GM19328 (cell line): ENCODE measurements at regions not wholly inside any gene's neighbourhood (a gene's known extent, or its start where the extent isn't known, plus 50 kb on each side); places are given as distances from the start of the nearest gene placed in this dataset.
"Not testable (repeated sequence)": the region's sequence is repeated elsewhere in the genome, so short reads cannot be mapped to it uniquely, and the experiment has no call there.

Source experiments
- ATAC-seq: cut with Tn5 transposase; IDR thresholded peaks from one replicate; pipeline ENCODE4 v1.9.1; 2021; ENCODE audit warnings: mild to moderate bottlenecking, moderate library complexity; ENCODE audit not compliant: unreplicated experiment

- no peak for ATAC-seq
Observed at GRCh38 chr22:49391436-49391835, 436.2 kb downstream of the BRD1 start.

GRCh38 chr22:49390954-49391353, 436.7 kb downstream of the BRD1 start:
- no peak for ATAC-seq

- ATAC-seq: not testable (repeated sequence)
Observed at GRCh38 chr22:49383909-49384308, 443.8 kb downstream of the BRD1 start.

GRCh38 chr22:49382451-49382735, 445.3 kb downstream of the BRD1 start:
- no peak for ATAC-seq

- ATAC-seq: no peak
Observed at GRCh38 chr22:49381595-49382450, 445.9 kb downstream of the BRD1 start.

GRCh38 chr22:49380828-49381114, 446.9 kb downstream of the BRD1 start:
- no peak for ATAC-seq

GRCh38 chr22:49380095-49380827, 447.4 kb downstream of the BRD1 start:
- ATAC-seq: no peak

GRCh38 chr22:49377306-49377705, 450.4 kb downstream of the BRD1 start:
- ATAC-seq: no peak

GRCh38 chr22:49373801-49374226, 453.9 kb downstream of the BRD1 start:
- no peak for ATAC-seq

- ATAC-seq: no peak
Observed at GRCh38 chr22:49373289-49373666, 454.4 kb downstream of the BRD1 start.

GRCh38 chr22:49372530-49373288, 455.0 kb downstream of the BRD1 start:
- ATAC-seq: no peak

GRCh38 chr22:49372111-49372529, 455.6 kb downstream of the BRD1 start:
- no peak for ATAC-seq

GRCh38 chr22:49371325-49372110, 456.2 kb downstream of the BRD1 start:
- ATAC-seq: no peak

- ATAC-seq: no peak
Observed at GRCh38 chr22:49370627-49371301, 456.9 kb downstream of the BRD1 start.

GRCh38 chr22:49369726-49370626, 457.7 kb downstream of the BRD1 start:
- no peak for ATAC-seq

- no peak for ATAC-seq
Observed at GRCh38 chr22:49368976-49369725, 458.5 kb downstream of the BRD1 start.

- no peak for ATAC-seq
Observed at GRCh38 chr22:49368221-49368975, 459.3 kb downstream of the BRD1 start.
